ENCODE measurements at regions not wholly inside any gene's neighbourhood (a gene's known extent, or its start where the extent isn't known, plus 50 kb on each side); places are given as distances from the start of the nearest gene placed in this dataset.
"Not testable (repeated sequence)": the region's sequence is repeated elsewhere in the genome, so short reads cannot be mapped to it uniquely, and the experiment has no call there.

DNA sequence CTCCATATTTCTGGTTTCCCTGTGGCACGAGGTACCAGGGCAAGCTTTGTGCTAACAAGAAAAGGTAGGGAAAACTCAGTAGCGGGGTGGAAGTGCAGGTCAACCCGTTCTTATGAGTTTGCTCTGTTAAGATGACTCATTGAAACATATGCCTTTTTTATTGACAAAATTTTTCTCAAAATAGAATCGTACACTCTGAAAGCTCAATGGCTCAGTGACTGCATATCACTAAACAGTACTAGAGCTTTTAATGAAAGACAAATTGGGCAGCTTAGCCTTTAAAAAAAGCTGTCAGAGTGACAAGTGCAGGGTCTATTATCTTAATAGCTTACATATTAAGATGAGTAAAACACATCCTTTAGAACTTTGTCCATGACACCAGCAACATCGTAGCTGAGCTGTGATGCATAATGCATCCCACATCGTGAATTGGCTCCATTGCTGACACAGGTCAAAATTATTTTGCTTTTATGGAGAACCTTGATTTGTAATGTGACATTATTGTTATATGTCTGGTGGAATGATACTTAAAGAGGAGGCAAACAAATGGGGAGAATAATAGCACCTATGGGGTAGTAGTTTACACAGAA lies 264.4 kb downstream of the ETV1 start:
- intact Hi-C loops (cut with micrococcal nuclease) = no loop called here
- no peak for ATAC-seq (ENCODE audit: low read depth)
- ChIA-PET CTCF (no interaction called here), POLR2A (no interaction called here)
- H3K4me3 Mint-ChIP-seq = no peak overlapping the region
- TF ChIP-seq, protein P1, sequence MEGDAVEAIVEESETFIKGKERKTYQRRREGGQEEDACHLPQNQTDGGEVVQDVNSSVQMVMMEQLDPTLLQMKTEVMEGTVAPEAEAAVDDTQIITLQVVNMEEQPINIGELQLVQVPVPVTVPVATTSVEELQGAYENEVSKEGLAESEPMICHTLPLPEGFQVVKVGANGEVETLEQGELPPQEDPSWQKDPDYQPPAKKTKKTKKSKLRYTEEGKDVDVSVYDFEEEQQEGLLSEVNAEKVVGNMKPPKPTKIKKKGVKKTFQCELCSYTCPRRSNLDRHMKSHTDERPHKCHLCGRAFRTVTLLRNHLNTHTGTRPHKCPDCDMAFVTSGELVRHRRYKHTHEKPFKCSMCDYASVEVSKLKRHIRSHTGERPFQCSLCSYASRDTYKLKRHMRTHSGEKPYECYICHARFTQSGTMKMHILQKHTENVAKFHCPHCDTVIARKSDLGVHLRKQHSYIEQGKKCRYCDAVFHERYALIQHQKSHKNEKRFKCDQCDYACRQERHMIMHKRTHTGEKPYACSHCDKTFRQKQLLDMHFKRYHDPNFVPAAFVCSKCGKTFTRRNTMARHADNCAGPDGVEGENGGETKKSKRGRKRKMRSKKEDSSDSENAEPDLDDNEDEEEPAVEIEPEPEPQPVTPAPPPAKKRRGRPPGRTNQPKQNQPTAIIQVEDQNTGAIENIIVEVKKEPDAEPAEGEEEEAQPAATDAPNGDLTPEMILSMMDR (IDR thresholded peaks at IDR 0.05) = no peak
- H3K9me3 Mint-ChIP-seq = peaks cover 4% of the 10 kb centered on the region
- DNase-seq = no peak
- H3K36me3 Mint-ChIP-seq (ENCODE audit: low read depth) = no peaks in the 10 kb centered on the region
- H3K4me1 Mint-ChIP-seq = no peaks in the 10 kb centered on the region
- H3K27ac Mint-ChIP-seq = no peak overlapping the region
- H3K27me3 Mint-ChIP-seq = no peaks in the 10 kb centered on the region

DNA sequence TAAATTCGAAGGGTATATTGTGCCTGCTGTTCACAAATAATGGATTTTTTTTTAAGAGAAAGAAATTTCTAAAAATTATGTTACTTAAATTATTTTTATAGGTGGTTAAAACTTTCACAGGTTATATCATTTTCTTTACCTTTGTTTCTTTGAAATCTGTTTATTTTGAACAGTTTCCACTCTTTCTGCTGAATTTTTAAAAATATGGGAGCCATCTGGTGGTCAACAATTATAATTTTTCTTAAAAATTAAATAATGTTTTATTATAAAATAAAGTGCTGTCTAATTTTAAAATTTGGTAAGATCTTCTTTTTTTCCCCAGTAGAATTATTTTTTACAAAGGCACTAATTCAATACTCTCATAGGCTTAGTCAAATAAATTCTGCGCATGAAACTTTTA lies 263.9 kb downstream of the ETV1 start:
- Mint-ChIP-seq H3K4me1 (no peaks in the 10 kb centered on the region), H3K27ac (no peak overlapping the region), H3K9me3 (peaks cover 4% of the 10 kb centered on the region), H3K36me3 (ENCODE audit: low read depth) (no peaks in the 10 kb centered on the region), H3K4me3 (no peak overlapping the region), H3K27me3 (no peaks in the 10 kb centered on the region)
- TF ChIP-seq, protein P1 (IDR thresholded peaks at IDR 0.05) = no peak
- POLR2A ChIA-PET = no interaction called here
- CTCF ChIA-PET = no interaction called here
- ATAC-seq (ENCODE audit: low read depth) (no peak), DNase-seq (no peak)
- intact Hi-C loops (cut with micrococcal nuclease) = no loop called here

DNA sequence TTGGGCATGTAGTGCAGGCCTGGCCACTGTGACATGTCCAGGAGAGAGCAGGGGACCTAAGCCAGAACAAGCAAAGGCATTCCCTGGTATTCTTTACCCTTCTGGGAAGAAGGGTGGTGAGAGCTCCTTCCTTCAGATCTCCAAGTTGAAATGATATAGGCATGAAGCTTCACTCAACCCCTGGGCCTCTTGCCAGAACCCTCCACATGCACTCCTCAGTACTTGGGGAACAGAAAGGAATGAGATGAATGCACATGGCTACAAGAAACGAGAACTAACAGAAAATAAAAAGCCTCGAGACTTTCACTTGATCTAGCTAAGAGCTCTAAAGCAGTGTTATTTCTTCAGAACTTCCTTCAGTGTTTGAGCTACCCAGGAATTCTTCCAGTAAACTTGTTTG lies 262.2 kb downstream of the ETV1 start:
- ChIA-PET CTCF (no interaction called here), POLR2A (no interaction called here)
- H3K36me3 Mint-ChIP-seq (ENCODE audit: low read depth) = no peaks in the 10 kb centered on the region
- intact Hi-C loops (cut with micrococcal nuclease) = no loop called here
- no peaks in the 10 kb centered on the region for H3K27me3 Mint-ChIP-seq
- DNase-seq = no peak
- ATAC-seq (ENCODE audit: low read depth) = no peak
- H3K4me1 Mint-ChIP-seq = no peaks in the 10 kb centered on the region
- TF ChIP-seq, protein P1 (IDR thresholded peaks at IDR 0.05) = no peak
- H3K4me3 Mint-ChIP-seq = no peak overlapping the region
- H3K9me3 Mint-ChIP-seq = peaks cover 2% of the 10 kb centered on the region
- no peak overlapping the region for H3K27ac Mint-ChIP-seq

DNA sequence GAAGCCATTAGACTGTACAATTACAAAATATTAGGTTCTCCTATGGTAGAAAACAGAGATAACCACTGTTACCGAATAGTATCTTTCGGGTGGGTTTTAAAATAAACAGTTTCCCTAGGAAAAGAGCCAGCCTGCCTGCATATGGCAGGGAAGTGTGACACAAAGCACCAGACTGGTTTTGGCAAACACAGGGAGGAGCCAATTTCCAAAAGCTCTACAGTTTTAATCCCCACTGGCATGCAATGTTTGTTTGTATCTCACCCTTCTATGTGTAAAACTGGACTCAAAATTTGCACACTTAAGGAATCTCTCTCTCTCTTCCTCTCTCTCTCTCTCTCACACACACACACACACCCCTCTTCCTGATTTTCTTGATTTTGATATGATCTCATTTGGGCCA lies 261.7 kb downstream of the ETV1 start:
- Mint-ChIP-seq H3K36me3 (ENCODE audit: low read depth) (no peaks in the 10 kb centered on the region), H3K9me3 (peaks cover 2% of the 10 kb centered on the region), H3K4me1 (no peaks in the 10 kb centered on the region), H3K27me3 (no peaks in the 10 kb centered on the region), H3K4me3 (no peak overlapping the region), H3K27ac (no peak overlapping the region)
- DNase-seq (no peak), ATAC-seq (ENCODE audit: low read depth) (no peak)
- intact Hi-C loops (cut with micrococcal nuclease) = no loop called here
- TF ChIP-seq, protein P1 (IDR thresholded peaks at IDR 0.05) = no peak
- CTCF ChIA-PET = no interaction called here
- POLR2A ChIA-PET = no interaction called here

DNA sequence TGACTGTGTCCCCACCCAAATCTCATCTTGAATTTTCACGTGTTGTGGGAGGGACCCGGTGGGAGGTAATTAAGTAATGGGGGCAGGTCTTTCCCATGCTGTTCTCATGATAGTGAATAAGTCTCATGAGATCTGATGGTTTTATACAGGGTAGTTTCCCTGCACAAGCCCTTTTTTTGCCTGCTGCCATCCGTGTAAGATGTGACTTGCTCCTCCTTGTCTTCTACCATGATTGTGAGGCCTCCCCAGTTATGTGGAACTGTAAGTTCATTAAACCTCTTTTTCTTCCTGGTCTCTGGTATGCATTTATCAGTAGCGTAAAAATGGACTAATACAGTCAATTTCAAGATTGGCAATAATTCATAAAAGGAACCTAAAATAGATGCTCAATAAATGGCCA lies 261.0 kb downstream of the ETV1 start:
- POLR2A ChIA-PET; H3K9me3 Mint-ChIP-seq; H3K27ac Mint-ChIP-seq; CTCF ChIA-PET; DNase-seq; H3K27me3 Mint-ChIP-seq; intact Hi-C loops (cut with micrococcal nuclease); H3K36me3 Mint-ChIP-seq (ENCODE audit: low read depth); H3K4me3 Mint-ChIP-seq; ATAC-seq (ENCODE audit: low read depth); H3K4me1 Mint-ChIP-seq: not testable (repeated sequence)

DNA sequence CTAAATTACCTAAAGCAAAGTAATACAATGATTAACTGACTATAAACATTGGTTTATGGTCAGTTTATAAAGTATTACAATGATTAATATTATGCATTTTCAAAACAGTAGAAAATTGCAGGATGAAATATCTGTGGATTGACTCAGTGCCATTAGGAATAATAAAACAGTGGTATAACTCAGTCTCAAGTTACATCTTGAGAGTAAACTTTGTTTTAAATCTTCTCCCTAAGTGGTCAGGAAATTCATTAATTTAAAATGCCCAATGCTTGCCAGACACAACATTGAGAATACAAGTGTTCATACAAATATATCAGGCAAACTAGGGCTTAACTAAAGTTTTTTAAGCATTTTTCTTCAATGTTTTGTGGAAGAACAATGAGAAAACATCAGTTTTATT lies 257.8 kb downstream of the ETV1 start:
- H3K9me3 Mint-ChIP-seq = peaks cover 2% of the 10 kb centered on the region
- no peaks in the 10 kb centered on the region for H3K27me3 Mint-ChIP-seq
- ATAC-seq (ENCODE audit: low read depth) (no peak), DNase-seq (no peak)
- ChIA-PET POLR2A (no interaction called here), CTCF (no interaction called here)
- no peak overlapping the region for H3K4me3 Mint-ChIP-seq
- no peaks in the 10 kb centered on the region for H3K4me1 Mint-ChIP-seq
- H3K27ac Mint-ChIP-seq = no peak overlapping the region
- TF ChIP-seq, protein P1 (IDR thresholded peaks at IDR 0.05) = no peak
- H3K36me3 Mint-ChIP-seq (ENCODE audit: low read depth) = no peaks in the 10 kb centered on the region
- intact Hi-C loops (cut with micrococcal nuclease) = no loop called here

Data from activated B cell treated with CpG ODN at 0.5 μM for 24 hours (primary cell).